Transverse colon (tissue), 4 donors: ENCODE measurements at regions not wholly inside any gene's neighbourhood (a gene's known extent, or its start where the extent isn't known, plus 50 kb on each side); places are given as distances from the start of the nearest gene placed in this dataset.
A peak's percentile ranks its signal among the peaks of the same experiment; 100 is the strongest.

ENCODE experiments used
- DNase-seq: peaks from one replicate; pipeline ENCODE4 v3.0.0-alpha.2; 2019
- H3K27ac ChIP-seq, 4 donors: fragments of 200-600 bp; sonication (generic); 2 replicates each; pipeline ENCODE4 v1.5.1; 2016 to 2018; ENCODE audit warnings: inconsistent platforms in 4 of 4
- H3K27me3 ChIP-seq: fragments of 200-600 bp; sonication (generic); 2 replicates; pipeline ENCODE4 v1.5.1; 2017; ENCODE audit warnings: inconsistent platforms
- H3K36me3 ChIP-seq, 4 donors: fragments of 200-600 bp; sonication (generic); 2 replicates each; pipeline ENCODE4 v1.5.1; 2017 to 2019; ENCODE audit warnings: inconsistent platforms in 4 of 4
- H3K4me1 ChIP-seq, 4 donors: fragments of 200-600 bp; sonication (generic); 2 replicates each; pipeline ENCODE4 v1.5.1; 2017 to 2020; ENCODE audit warnings: inconsistent platforms in 4 of 4
- H3K4me3 ChIP-seq, 4 donors: fragments of 200-600 bp; sonication (generic); 1 replicate in 1 of 4; 2 replicates in 3 of 4; pipeline versions ENCODE4 v1.5.1 to v1.6.1; 2017 to 2019; ENCODE audit warnings: inconsistent platforms in 4 of 4
- H3K9me3 ChIP-seq, 2 donors: fragments of 200-600 bp; sonication (generic); 2 replicates each; pipeline ENCODE4 v1.5.1; 2017 to 2019; ENCODE audit warnings: inconsistent platforms in 2 of 2
- CTCF ChIP-seq, 5 experiments: fragments of 200-600 bp in 3 of 5; fragments of 450-650 bp in 2 of 5; sonication (generic) in 3 of 5; IDR thresholded peaks; 1 replicate in 2 of 5; 2 replicates in 3 of 5; pipeline ENCODE4 v1.5.1; 2016 to 2017; ENCODE audit warnings: antibody characterized with exemption in 5 of 5, inconsistent platforms in 3 of 5, mild to moderate bottlenecking in 2 of 5, moderate library complexity in 1 of 5
- EP300 ChIP-seq: sonication (generic); formaldehyde crosslinking; IDR thresholded peaks from one replicate; pipeline ENCODE4 v1.6.1; 2017; ENCODE audit warnings: antibody characterized with exemption, low read depth
- POLR2A ChIP-seq: fragments of 450-650 bp; IDR thresholded peaks from one replicate; pipeline ENCODE4 v1.6.1; 2016; ENCODE audit warnings: antibody characterized with exemption, mild to moderate bottlenecking, moderate library complexity
- POLR2AphosphoS5 ChIP-seq, 3 donors: sonication (generic); formaldehyde crosslinking; IDR thresholded peaks; one replicate each; pipeline ENCODE4 v1.6.1; 2016; ENCODE audit warnings: antibody characterized with exemption in 3 of 3
- WGBS, 2 donors: methylation state at CpG; one replicate each; pipeline ENCODE4 v1.1.5; 2018; ENCODE audit warnings: low coverage in 1 of 2; 5-methylcytosine and 5-hydroxymethylcytosine counted together
- in situ Hi-C, 4 donors: fragments of 200-750 bp; cut with MboI; loops; one replicate each; pipeline versions ENCODE4 v1.15.0 to v1.15.1; 2017; ENCODE audit warnings: low sequenced_read_pairs in 3 of 4, low pct_ligation_motif_present in 1 of 4, low pct_unique_long_range_greater_than_20kb in 1 of 4
- intact Hi-C: fragments of 100-400 bp; cut with DNase I; formaldehyde crosslinking; loops from one replicate; pipeline ENCODE4 v1.15.1; 2023; ENCODE audit warnings: low total_unique reads

DNA sequence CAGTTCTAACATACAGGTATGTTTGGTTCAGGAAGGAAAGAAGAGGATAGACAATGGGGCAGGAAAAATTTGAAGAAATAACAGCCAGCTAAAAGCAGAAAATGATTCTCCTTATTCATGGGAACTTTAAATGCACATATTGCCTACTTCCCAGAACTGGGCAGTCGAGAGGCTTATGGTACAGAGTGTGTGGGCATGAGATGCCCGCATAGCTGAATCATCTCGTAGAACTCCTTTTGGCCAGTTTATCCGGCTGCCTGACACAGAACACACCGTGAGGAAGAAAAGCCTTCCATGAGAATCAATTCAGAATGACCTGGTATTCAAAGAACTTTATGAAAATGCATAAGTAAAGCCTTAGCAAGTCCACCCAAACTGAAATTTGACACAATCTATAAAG is 471.6 kb downstream of the SH2D4B start:
- no peaks in the 10 kb centered on the region for H3K4me1 ChIP-seq
- H3K9me3 ChIP-seq = no peaks in the 10 kb centered on the region
- DNase-seq = no peak
- H3K27ac ChIP-seq = no peak overlapping the region
- H3K4me3 ChIP-seq = no peak overlapping the region
- no peaks in the 10 kb centered on the region for H3K27me3 ChIP-seq
- in situ Hi-C loops (no loop called here), intact Hi-C loops (no loop called here)
- 87 to 93% methylated on average over 5 of the region's 5 CpGs for WGBS, 2 donors
- no peaks in the 10 kb centered on the region for H3K36me3 ChIP-seq
- TF ChIP-seq POLR2A (no peak), CTCF (IDR thresholded peaks at IDR 0.05) (no peak), POLR2AphosphoS5 (IDR thresholded peaks at IDR 0.05) (no peak), EP300 (no peak)

DNA sequence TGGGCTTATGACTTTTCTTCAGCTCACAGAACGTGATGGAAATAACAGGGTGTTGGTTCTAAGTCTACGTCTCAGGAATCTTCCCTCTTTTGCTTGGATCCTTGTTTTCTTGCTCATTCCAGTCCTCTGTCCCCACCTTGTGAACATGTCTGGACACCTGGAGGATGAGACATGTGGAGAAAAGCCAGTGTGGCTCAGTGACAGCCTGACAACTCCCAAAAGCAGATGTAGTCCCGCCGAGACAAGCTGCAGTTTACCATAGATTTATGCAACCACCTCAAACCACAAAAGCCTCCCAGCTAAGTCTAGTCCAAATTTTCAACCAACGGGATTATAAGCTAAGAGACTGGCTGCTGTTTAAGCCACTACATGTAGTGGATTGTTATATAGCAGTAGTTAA is 476.1 kb downstream of the SH2D4B start:
- no peak for DNase-seq
- Histone ChIP-seq H3K27ac (no peak overlapping the region), H3K4me3 (no peak overlapping the region), H3K9me3 (no peaks in the 10 kb centered on the region), H3K36me3 (no peaks in the 10 kb centered on the region), H3K27me3 (no peaks in the 10 kb centered on the region), H3K4me1 (no peaks in the 10 kb centered on the region)
- intact Hi-C loops = no loop called here
- TF ChIP-seq POLR2A = no peak
- no peak for TF ChIP-seq CTCF (IDR thresholded peaks at IDR 0.05)
- TF ChIP-seq POLR2AphosphoS5 (IDR thresholded peaks at IDR 0.05) = no peak
- no peak for TF ChIP-seq EP300
- in situ Hi-C loops = no loop called here
- 47 to 48% methylated on average over 5 of the region's 5 CpGs for WGBS, 2 donors

- WGBS, 2 donors = 52 to 64% methylated on average over 7 to 8 of the region's 8 CpGs
- intact Hi-C loops (no loop called here), in situ Hi-C loops (no loop called here)
Observed at GRCh38 chr10:81019029-81019890, 481.6 kb downstream of the SH2D4B start.

More at GRCh38 chr10:81019029-81019890, 481.6 kb downstream of the SH2D4B start:
- no peaks in the 10 kb centered on the region for H3K9me3 ChIP-seq
- no peak overlapping the region for H3K4me3 ChIP-seq
- no peak for DNase-seq
- no peaks in the 10 kb centered on the region for H3K27me3 ChIP-seq
- TF ChIP-seq CTCF (IDR thresholded peaks at IDR 0.05) (peak; percentile 44 to 59 (median 46)), EP300 (no peak)
- no peaks in the 10 kb centered on the region for H3K36me3 ChIP-seq
- H3K27ac ChIP-seq = no peak overlapping the region
- no peaks in the 10 kb centered on the region for H3K4me1 ChIP-seq
